GM19035 (cell line): ENCODE measurements at regions not wholly inside any gene's neighbourhood (a gene's known extent, or its start where the extent isn't known, plus 50 kb on each side); places are given as distances from the start of the nearest gene placed in this dataset.
"Not testable (repeated sequence)": the region's sequence is repeated elsewhere in the genome, so short reads cannot be mapped to it uniquely, and the experiment has no call there.

Source experiments
- ATAC-seq: cut with Tn5 transposase; IDR thresholded peaks from one replicate; pipeline ENCODE4 v1.9.1; 2021; ENCODE audit not compliant: unreplicated experiment

DNA sequence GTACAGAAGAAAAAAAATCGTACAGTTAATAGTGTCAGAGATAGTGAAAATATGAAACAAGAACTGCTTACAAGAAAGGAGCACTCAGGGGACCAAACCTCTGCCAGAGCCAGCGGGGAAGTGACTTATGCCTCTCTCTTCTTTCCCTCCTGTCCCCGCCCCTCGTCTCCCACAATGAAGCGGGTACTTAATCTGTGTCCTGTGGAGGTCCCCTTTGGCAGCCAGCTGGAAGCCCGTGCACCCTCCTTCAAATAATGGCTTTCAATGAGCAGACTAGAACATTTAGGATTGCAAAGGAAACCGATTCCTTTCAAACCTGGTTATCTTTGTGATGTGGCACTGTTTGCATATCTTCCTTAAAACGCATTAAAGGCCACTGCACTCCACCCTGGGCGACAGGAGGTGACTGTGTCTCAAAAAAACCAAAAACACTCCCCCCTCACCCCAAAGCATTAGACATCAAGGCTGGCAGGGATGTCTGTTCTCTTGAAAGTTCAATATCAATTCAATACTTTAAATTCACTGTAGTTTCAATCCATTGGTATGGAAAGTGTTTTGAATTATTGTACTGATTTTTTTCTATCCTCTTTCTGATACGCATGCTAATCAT, 51.7 kb downstream of the PPIAL4C start:
- not testable (repeated sequence) for ATAC-seq

GRCh38 chr1:149636286-149637122, 52.9 kb downstream of the PPIAL4C start:
- ATAC-seq = peak; percentile 88

DNA sequence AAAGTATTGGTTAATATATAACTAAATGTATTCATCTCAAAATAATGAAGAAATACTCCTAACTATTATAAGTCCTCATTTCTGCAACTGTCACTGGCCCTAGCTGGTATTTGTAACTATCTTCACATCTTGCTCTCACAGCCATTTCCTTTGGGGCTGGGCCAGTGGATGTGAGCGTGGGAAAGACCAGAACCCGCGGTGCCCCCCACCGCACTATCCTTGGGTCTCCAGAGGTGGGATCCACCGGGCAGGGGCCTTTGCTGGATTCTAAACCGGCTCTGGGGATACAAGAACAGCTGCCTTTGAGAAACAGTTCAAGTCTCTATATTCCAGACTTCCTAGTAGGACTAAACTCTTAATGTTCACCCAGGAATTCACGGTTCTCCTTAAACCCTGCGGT, 54.8 kb downstream of the PPIAL4C start:
- not testable (repeated sequence) for ATAC-seq

DNA sequence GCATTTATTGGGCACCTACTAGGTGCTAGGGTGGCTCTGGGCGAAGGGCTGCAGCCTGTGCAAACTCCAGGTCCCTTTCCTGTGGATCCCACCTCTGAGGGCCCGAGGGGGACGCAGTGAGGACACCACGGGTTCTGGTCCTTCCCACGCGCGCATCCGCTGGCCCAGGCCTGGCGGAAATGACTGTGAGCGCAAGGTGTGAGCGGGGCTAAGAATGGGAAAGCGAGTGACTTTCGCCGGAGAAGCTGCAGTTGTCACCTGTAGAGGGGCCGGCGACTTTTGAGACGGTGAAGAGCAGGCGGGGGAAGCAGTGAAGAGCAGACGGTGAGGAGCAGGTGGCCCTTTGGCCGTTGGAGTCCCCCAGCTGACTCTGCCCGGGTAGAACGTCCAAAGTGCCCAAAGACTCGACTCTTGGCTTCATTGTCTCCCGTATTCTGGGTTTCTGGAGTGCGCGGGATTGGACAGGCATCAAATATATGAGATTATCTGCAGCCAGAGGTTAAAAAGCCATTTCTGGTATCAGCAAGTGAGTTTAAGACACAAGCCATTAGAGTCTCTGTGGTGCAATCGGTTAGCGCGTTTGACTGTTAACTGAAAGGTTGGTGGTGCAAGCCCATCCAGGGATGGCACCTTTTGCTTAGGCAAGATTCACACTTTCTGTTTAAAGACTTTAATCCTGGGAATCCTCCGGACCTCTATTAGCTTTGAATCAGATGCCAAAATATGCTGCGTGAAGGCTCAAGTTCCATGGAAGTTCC, 55.4 kb downstream of the PPIAL4C start:
- not testable (repeated sequence) for ATAC-seq

- not testable (repeated sequence) for ATAC-seq
Measured at GRCh38 chr1:149641179-149641578, 57.5 kb downstream of the PPIAL4C start.

- ATAC-seq = not testable (repeated sequence)
Measured at GRCh38 chr1:149644818-149645217, 61.2 kb downstream of the PPIAL4C start.

- not testable (repeated sequence) for ATAC-seq
Measured at GRCh38 chr1:149646360-149647017, 62.8 kb downstream of the PPIAL4C start.

DNA sequence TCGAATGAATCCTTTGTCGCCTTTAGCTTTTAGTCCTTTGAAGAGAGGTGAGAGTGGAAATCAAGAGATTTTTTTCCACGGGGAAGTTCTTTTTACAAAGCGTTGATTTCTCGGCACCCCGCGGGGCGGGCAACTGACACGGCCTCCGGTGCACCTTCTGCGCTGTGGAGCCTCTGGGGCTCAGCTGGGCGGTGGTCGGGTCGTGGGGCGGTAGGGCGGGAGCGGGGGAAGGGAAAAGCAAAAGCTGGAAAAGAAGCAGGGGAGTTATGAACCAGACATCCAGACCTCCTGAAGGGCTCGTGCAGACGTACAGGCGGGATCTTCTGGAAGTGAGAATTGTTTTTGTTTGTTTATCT, 63.3 kb downstream of the PPIAL4C start:
- ATAC-seq = not testable (repeated sequence)

- ATAC-seq = not testable (repeated sequence)
Measured at GRCh38 chr1:149657750-149658149, 74.1 kb downstream of the PPIAL4C start.

GRCh38 chr1:149658175-149658574, 74.5 kb downstream of the PPIAL4C start:
- ATAC-seq = not testable (repeated sequence)

DNA sequence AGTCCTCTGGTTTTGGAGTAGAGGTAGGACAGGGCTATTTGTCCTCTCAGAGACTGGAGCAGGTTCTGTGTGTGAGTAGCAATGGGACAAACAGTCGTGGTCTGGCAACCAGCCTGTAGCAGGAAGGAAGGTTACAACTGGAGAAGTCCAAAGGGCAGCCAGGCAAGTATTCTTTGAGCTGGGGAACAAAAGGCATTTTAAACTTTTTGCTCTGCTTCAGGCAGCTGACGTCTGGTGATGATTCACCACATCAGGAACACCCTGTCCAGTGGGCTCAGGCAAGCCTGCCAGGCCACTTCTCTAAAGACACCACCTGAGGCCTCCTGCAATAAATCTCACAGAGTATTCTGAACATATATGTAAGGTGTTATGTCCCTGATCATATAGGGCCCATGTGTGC, 81.0 kb downstream of the PPIAL4C start:
- ATAC-seq = not testable (repeated sequence)

DNA sequence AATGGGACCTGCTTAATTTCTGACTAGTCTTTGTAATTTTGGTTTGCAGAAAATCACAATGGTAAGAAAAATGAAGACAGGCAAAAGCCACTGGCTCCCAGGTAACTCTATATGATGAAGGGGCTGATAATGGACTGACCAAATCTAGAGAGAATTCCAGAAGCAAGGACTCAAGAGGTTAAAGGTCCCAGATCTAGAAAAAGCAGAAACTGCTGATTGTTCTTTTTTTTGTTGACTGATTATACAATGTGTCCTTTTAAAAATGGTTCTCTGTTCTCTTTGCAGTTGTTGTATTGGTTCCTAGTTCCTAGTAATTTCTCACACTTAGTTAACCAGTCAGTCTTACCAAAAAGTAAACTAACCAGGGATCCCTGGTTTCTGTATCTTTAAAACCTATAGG, 81.4 kb downstream of the PPIAL4C start:
- not testable (repeated sequence) for ATAC-seq

GRCh38 chr1:149665528-149665927, 81.9 kb downstream of the PPIAL4C start:
- not testable (repeated sequence) for ATAC-seq

- ATAC-seq = not testable (repeated sequence)
Measured at GRCh38 chr1:149673231-149673909, 89.7 kb downstream of the PPIAL4C start.

GRCh38 chr1:149674921-149675320, 91.3 kb downstream of the PPIAL4C start:
- ATAC-seq = not testable (repeated sequence)

- ATAC-seq = not testable (repeated sequence)
Measured at GRCh38 chr1:149677359-149677758, 93.7 kb downstream of the PPIAL4C start.

DNA sequence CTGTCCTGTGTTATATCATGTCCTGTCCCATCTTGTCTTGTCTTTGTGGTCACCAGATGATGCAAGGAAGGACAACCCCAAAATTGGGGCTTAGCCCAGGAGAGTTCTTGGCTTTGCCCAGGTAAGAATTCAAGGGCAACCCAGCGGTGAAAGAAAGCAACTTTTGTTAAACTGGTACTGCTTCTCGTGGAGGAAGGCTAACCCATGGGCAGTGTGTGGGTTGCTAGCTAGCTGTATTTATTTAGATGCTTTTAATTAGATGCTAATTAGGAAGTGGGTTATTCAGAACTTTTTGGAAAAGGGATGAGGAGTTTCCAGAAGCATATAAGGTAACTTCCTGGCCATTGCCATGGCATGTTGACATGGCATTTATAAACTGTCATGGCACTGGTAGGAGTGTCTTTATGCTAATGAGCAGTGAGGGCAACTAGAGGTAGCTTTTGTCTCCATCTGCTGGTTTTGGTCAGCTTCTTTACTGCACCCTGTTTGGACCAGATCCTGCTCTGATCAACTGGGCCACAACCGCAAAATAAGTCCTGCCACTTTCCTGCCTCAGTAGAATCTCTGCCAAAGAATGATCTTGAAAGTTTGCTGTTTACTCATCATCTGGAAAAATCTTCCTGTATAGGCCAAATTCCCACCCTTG, 95.8 kb upstream of the FCGR1A start:
- peak; percentile 70 for ATAC-seq

- ATAC-seq = not testable (repeated sequence)
Measured at GRCh38 chr1:149691399-149691798, 91.1 kb upstream of the FCGR1A start.

DNA sequence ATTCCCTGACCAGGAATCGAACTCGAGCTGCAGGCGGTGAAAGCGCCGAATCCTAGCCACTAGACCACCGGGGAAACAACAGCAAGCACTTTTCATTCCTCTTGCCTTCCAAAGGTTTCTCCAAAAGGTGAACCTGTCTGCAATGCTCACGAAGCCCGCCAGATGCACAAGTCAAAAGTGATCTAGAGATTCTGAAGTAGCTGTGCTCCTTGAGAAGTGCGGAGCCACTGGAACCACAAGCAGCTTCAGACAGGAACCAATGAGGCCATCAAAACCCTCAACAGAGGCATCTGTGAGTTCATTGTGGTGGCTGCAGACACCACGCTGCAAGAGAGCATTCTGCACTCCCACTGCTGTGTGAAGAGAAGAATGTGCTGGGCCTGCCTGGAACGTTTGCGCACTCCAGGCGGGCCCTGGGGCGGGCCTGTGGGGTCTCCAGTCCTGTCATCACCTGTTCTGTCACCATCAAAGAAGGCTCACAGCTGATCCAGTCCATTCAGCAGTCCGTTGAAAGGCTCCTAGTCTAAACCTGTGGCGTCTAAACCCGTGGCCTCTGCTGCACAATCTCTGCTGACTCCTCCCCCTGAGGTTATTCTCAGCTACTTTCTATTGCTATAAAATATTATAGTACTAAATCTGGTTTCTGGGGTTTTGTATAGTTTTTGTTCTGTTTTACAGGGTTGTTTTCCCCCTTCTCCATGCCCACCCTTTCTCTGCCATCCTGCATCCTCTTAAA, 89.5 kb upstream of the FCGR1A start:
- ATAC-seq = not testable (repeated sequence)
